ENCODE measurements at regions not wholly inside any gene's neighbourhood (a gene's known extent, or its start where the extent isn't known, plus 50 kb on each side); places are given as distances from the start of the nearest gene placed in this dataset.

DNA sequence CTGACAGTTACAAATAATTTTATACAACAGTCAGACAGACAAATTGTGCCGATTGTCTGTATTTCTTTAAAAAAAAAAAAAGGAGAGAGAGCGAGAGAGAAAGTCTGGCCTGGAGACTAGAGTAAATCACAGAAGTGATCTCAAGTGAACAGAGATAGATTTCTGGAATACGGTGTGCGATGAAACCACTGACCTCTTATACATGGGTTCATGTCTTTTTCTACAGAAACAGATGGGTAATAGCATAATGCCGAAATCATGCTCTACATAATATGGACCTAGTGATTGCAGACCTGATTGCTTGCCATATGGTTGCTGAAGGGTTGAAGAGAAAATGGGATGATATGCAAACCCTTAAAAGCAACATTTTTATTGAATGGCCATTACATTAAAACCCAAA, 403.3 kb upstream of the FANCL start:
- Histone ChIP-seq H4K5ac (ENCODE audit: insufficient read length, low read depth, low read length) (no peak overlapping the region), H2BK12ac (ENCODE audit: low read depth, low read length) (no peak overlapping the region), H3K23ac (ENCODE audit: insufficient read length) (no peak overlapping the region), H2AFZ (ENCODE audit: low read length) (no peak overlapping the region), H3K36me3 (ENCODE audit: control insufficient read depth in 2 of 4, insufficient read depth in 4 of 4, low read length in 3 of 4) (no peaks in the 10 kb centered on the region), H4K20me1 (replicated peaks in 1 of 2; ENCODE audit: control insufficient read depth in 1 of 2, insufficient read depth in 2 of 2, low read length in 2 of 2) (no peaks in the 10 kb centered on the region), H3K79me2 (ENCODE audit: control insufficient read depth in 1 of 2, insufficient read depth in 2 of 2, low read length in 2 of 2) (no peaks in the 10 kb centered on the region), H3K27me3 (replicated peaks in 1 of 4; ENCODE audit: control insufficient read depth in 3 of 4, extremely low read depth in 1 of 4, insufficient read depth in 3 of 4, low read length in 3 of 4) (no peaks in the 10 kb centered on the region), H3K4me3 (ENCODE audit: extremely low read depth in 1 of 4, insufficient read depth in 2 of 4, low read depth in 3 of 4, low read length in 4 of 4) (no peak overlapping the region), H3K4ac (replicated peaks; ENCODE audit: insufficient read length, low read depth, low read length) (no peak overlapping the region), H4K91ac (replicated peaks; ENCODE audit: insufficient read length, low read length) (no peak overlapping the region), H3K56ac (replicated peaks; ENCODE audit: insufficient read length, low read depth, low read length) (no peak overlapping the region), H3K4me2 (ENCODE audit: insufficient read depth in 1 of 2, low read depth in 2 of 2, low read length in 2 of 2) (no peak overlapping the region), H2BK15ac (ENCODE audit: low read length) (no peak overlapping the region), H3K9me3 (ENCODE audit: insufficient read depth in 2 of 2, low read depth in 1 of 2, low read length in 1 of 2) (no peaks in the 10 kb centered on the region), H4K8ac (ENCODE audit: extremely low read depth, insufficient read depth, low read length) (no peak overlapping the region), H3K79me1 (ENCODE audit: low read depth, low read length) (no peaks in the 10 kb centered on the region), H3K9ac (replicated peaks in 1 of 4; ENCODE audit: extremely low read depth in 1 of 4, low read depth in 3 of 4, low read length in 3 of 4) (no peak overlapping the region), H3K23me2 (ENCODE audit: low read depth, low read length) (no peaks in the 10 kb centered on the region), H3K4me1 (replicated peaks in 1 of 4; ENCODE audit: control insufficient read depth in 3 of 4, insufficient read depth in 4 of 4, low read length in 3 of 4) (peaks cover 0 to 7% (median 3%) of the 10 kb centered on the region in 4 experiments; a peak in 5 of 7 replicates), H3K27ac (ENCODE audit: low read depth, low read length) (no peak overlapping the region), H2AK5ac (ENCODE audit: low read depth, low read length) (no peak overlapping the region), H3K18ac (ENCODE audit: extremely low read depth, low read length) (no peak overlapping the region), H2BK5ac (ENCODE audit: low read depth, low read length) (no peak overlapping the region), H3K14ac (ENCODE audit: insufficient read length) (no peak overlapping the region), H2BK20ac (ENCODE audit: low read length) (no peak overlapping the region), H2BK120ac (replicated peaks; ENCODE audit: low read depth, low read length) (no peak overlapping the region)
- no peak for DNase-seq (ENCODE audit: low read depth in 1 of 2, low spot score in 2 of 2)
- 89% methylated on average over 5 of the region's 5 CpGs; no CpG with 5 or more reads in 1 of the 2 experiments for WGBS, 2 experiments (ENCODE audit: extremely low coverage in 1 of 2, insufficient coverage in 1 of 2, insufficient read length in 1 of 2, insufficient replicate concordance in 2 of 2, low coverage in 1 of 2, low lambda C conversion rate in 2 of 2, missing lambda C conversion rate in 1 of 2)
- no peak for FAIRE-seq
- CTCF ChIA-PET (ENCODE audit: partially characterized antibody) = no interaction called here
- POLR2A ChIA-PET (ENCODE audit: partially characterized antibody) = no interaction called here
- no peak for TF ChIP-seq KDM1A (IDR thresholded peaks at IDR 0.05; ENCODE audit: borderline replicate concordance, low read length)
- TF ChIP-seq EGR1 (IDR thresholded peaks at IDR 0.05; ENCODE audit: borderline replicate concordance, low read depth, low read length) = no peak
- no peak for TF ChIP-seq EZH2 (IDR thresholded peaks at IDR 0.05; ENCODE audit: low read depth, low read length, severe bottlenecking)
- TF ChIP-seq ZNF274 (IDR thresholded peaks at IDR 0.05; ENCODE audit: borderline replicate concordance, extremely low read depth, low read length) = no peak
- TF ChIP-seq SRF (IDR thresholded peaks at IDR 0.05; ENCODE audit: low read depth, low read length) = no peak
- TF ChIP-seq SIX5 (IDR thresholded peaks at IDR 0.05; ENCODE audit: low read depth, low read length) = no peak
- TF ChIP-seq CBX5 (IDR thresholded peaks at IDR 0.05; ENCODE audit: low read depth, low read length) = no peak
- TF ChIP-seq, protein P1, sequence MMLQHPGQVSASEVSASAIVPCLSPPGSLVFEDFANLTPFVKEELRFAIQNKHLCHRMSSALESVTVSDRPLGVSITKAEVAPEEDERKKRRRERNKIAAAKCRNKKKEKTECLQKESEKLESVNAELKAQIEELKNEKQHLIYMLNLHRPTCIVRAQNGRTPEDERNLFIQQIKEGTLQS (IDR thresholded peaks at IDR 0.05; ENCODE audit: insufficient read depth, low read depth, low read length) = no peak
- TF ChIP-seq CBX8 (IDR thresholded peaks at IDR 0.05; ENCODE audit: borderline replicate concordance, low read depth, low read length) = no peak
- no peak for TF ChIP-seq BCL11A (IDR thresholded peaks at IDR 0.05; ENCODE audit: low read depth in 2 of 2, low read length in 2 of 2)
- TF ChIP-seq RBBP5 (IDR thresholded peaks at IDR 0.05; ENCODE audit: borderline replicate concordance, low read depth, low read length) = no peak
- no peak for TF ChIP-seq RXRA (IDR thresholded peaks at IDR 0.05; ENCODE audit: insufficient read depth, low read depth, low read length)
- no peak for TF ChIP-seq FOSL1 (IDR thresholded peaks at IDR 0.05; ENCODE audit: insufficient read depth, low read depth, low read length)
- TF ChIP-seq JUND (IDR thresholded peaks at IDR 0.05; ENCODE audit: low read length) = no peak
- no peak for TF ChIP-seq POU5F1 (IDR thresholded peaks at IDR 0.05; ENCODE audit: low read depth, low read length)
- TF ChIP-seq CEBPB (IDR thresholded peaks at IDR 0.05; ENCODE audit: low read depth, low read length) = no peak
